ENCODE measurements at regions not wholly inside any gene's neighbourhood (a gene's known extent, or its start where the extent isn't known, plus 50 kb on each side); places are given as distances from the start of the nearest gene placed in this dataset.

GRCh38 chr4:81632581-81633299 lies 161.0 kb upstream of the RASGEF1B start:
- DNase-seq (ENCODE audit: low read depth in 2 of 2): no peak

GRCh38 chr4:81631958-81632441 lies 160.3 kb upstream of the RASGEF1B start:
- no peak for DNase-seq (ENCODE audit: low read depth in 2 of 2)

- no peak for DNase-seq (ENCODE audit: low read depth in 2 of 2)
Measured at GRCh38 chr4:81629366-81629765, 157.7 kb upstream of the RASGEF1B start.

- no peak for DNase-seq (ENCODE audit: low read depth in 2 of 2)
Measured at GRCh38 chr4:81628489-81628888, 156.8 kb upstream of the RASGEF1B start.

- DNase-seq (ENCODE audit: low read depth in 2 of 2): no peak
Measured at GRCh38 chr4:81627590-81627989, 155.9 kb upstream of the RASGEF1B start.

DNA sequence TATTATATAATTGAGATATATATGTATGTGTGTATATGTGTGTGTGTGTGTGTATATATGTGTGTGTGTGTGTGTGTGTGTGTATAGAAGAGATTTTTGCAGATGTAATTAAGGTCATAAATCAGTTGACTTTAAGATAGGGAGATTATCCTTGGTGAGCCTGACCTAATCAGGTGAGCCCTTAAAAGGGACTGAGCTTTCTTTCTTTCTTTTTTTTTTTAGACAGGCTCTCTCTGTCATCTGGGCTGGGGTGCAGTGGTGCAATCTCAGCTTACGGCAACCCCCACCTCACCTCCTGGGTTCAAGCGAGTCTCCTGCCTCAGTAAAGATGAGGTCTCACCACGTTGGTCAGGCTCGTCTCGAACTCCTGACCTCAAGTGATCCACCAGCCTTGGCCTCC lies 155.1 kb upstream of the RASGEF1B start:
- DNase-seq (ENCODE audit: low read depth in 2 of 2): no peak

GRCh38 chr4:81625422-81626417 lies 154.0 kb upstream of the RASGEF1B start:
- DNase-seq (ENCODE audit: low read depth in 2 of 2): no peak

GRCh38 chr4:81623434-81623833 lies 151.7 kb upstream of the RASGEF1B start:
- no peak for DNase-seq (ENCODE audit: low read depth in 2 of 2)

DNA sequence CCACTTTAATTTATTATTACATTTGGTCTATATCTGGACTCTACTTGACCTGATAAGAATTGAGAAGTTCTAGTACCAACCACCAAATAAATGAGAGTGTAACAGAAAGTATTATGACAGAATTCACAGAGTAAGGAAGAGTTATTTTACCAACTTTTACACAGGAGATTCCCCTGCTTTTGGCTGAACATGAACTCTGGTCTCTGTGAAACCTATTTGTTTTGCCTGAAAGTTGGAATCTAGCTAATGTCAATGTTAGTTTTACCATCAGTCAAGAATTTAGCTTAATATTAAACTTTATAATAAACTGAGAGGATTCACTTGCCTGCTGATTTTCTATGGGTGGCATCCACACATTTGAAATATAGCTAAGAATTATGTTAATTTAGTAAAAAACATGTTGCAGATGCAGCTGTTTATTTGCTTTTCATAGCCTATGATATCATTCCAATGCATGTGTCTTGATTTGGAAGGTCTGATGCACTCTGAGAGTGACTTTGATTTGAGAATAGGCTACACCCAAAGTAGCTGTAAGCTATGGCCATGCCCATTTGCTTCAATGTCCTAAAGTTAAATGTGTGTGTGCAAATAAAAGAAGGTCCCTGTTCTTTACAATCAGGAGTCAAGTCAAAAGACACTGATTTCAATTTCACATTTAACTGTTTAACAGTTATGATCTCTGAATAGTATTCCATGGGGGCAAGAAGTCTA lies 150.9 kb upstream of the RASGEF1B start:
- DNase-seq (ENCODE audit: low read depth in 2 of 2): no peak

- DNase-seq (ENCODE audit: low read depth in 2 of 2): no peak
Measured at GRCh38 chr4:81622028-81622427, 150.3 kb upstream of the RASGEF1B start.

- no peak for DNase-seq (ENCODE audit: low read depth in 2 of 2)
Measured at GRCh38 chr4:81621490-81621889, 149.8 kb upstream of the RASGEF1B start.

DNA sequence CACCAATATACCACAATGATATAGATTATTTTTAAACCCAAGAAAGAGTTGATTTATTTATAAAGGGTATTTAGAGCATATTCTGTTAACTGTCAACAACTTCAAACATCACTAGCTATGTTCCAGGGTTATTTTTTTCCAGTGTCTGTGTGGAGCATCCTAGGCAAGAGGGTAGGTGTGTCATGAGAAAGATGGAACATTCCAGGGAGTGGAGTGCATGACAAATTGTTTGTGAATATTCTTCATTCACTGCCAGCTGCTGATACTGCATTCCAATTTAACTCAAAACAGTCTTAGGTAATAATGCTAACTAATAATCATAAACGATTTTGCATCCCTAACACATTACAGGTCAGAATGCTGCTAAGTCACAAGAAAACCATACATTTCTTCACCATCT lies 148.7 kb upstream of the RASGEF1B start:
- no peak for DNase-seq (ENCODE audit: low read depth in 2 of 2)

GRCh38 chr4:81617545-81617944 lies 145.8 kb upstream of the RASGEF1B start:
- DNase-seq (ENCODE audit: low read depth in 2 of 2): no peak

GRCh38 chr4:81611221-81611620 lies 139.5 kb upstream of the RASGEF1B start:
- DNase-seq (ENCODE audit: low read depth in 2 of 2): no peak

GRCh38 chr4:81609844-81610243 lies 138.1 kb upstream of the RASGEF1B start:
- DNase-seq (ENCODE audit: low read depth in 2 of 2): no peak

- no peak for DNase-seq (ENCODE audit: low read depth in 2 of 2)
Measured at GRCh38 chr4:81607950-81608349, 136.2 kb upstream of the RASGEF1B start.

- DNase-seq (ENCODE audit: low read depth in 2 of 2): no peak
Measured at GRCh38 chr4:81606801-81607501, 135.2 kb upstream of the RASGEF1B start.

- DNase-seq (ENCODE audit: low read depth in 2 of 2): no peak
Measured at GRCh38 chr4:81606166-81606565, 134.5 kb upstream of the RASGEF1B start.

DNA sequence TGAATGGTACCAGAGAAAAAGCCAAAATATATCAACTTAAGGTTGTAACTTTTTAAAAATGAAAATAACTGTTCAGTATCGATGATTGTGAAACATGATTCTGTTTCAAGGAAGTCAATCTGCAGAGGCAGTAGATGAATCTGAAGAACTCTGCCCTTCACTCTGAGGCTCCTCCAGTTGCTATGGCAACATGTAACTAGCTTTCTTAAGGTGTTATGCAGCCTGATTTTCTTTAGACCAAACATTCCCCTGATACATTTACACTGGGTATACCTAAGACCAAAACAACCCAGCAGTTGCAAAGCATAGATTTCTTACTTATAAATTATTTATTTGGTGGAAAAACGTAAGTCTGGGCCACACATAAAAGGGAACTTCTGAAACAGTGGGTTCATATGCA lies 133.6 kb upstream of the RASGEF1B start:
- no peak for DNase-seq (ENCODE audit: low read depth in 2 of 2)

- DNase-seq (ENCODE audit: low read depth in 2 of 2): no peak
Measured at GRCh38 chr4:81604683-81605218, 133.0 kb upstream of the RASGEF1B start.

DNA sequence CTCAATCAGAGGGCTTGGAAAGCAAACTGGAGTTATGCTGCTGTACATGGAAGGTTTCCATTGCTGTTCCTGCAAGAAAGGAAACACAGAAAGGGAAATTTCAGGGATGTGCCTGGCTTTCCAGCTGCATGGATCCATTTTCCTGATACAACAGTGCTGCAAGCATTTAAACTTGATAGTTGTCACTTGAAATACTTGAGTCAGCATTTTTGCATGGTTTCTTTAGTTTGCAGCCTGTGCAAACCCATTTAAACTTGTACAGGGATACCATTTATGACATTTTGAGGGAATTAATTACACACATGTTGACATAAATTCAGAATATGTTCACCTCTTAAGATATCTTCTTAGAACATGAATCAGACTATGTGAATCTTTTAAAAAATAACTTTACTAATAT lies 131.1 kb upstream of the RASGEF1B start:
- no peak for DNase-seq (ENCODE audit: low read depth in 2 of 2)

Measured in activated CD8-positive, alpha-beta memory T cell treated with anti-CD3 and anti-CD28 coated beads for 4 hours (primary cell).